ENCODE measurements at regions not wholly inside any gene's neighbourhood (a gene's known extent, or its start where the extent isn't known, plus 50 kb on each side); places are given as distances from the start of the nearest gene placed in this dataset.

- no peak overlapping the region for H2AK5ac ChIP-seq (ENCODE audit: insufficient read length, low read length)
- no peak overlapping the region for H2BK5ac ChIP-seq (ENCODE audit: insufficient read length, low read length)
- H4K20me1 ChIP-seq (ENCODE audit: control insufficient read depth, insufficient read depth, insufficient read length) = no peaks in the 10 kb centered on the region
- no peak overlapping the region for H3K27ac ChIP-seq (ENCODE audit: insufficient read length, low read depth, low read length)
- H2BK20ac ChIP-seq (ENCODE audit: low read depth, low read length, poor library complexity, severe bottlenecking) = no peak overlapping the region
- no CpG with 5 or more reads among the region's 4 CpGs for WGBS (ENCODE audit: extremely low coverage, insufficient read length, low lambda C conversion rate)
- Mint-ChIP-seq H3K36me3 (ENCODE audit: insufficient read depth in 1 of 3, low read depth in 3 of 3) (peaks cover 0 to 4% (median 2%) of the 10 kb centered on the region in 3 experiments; a peak in 3 of 7 replicates), H3K4me1 (no peaks in the 10 kb centered on the region), H3K9me3 (peaks cover 3 to 10% of the 10 kb centered on the region in 2 experiments; a peak in 3 of 5 replicates), H3K4me3 (no peak overlapping the region), H3K27ac (no peak overlapping the region), H3K27me3 (ENCODE audit: low read depth) (no peaks in the 10 kb centered on the region)
- no peaks in the 10 kb centered on the region for H3K4me1 ChIP-seq (ENCODE audit: insufficient read depth, low read length)
- H3T11ph ChIP-seq (ENCODE audit: low read length) = no peak overlapping the region
- no peaks in the 10 kb centered on the region for H3K9me3 ChIP-seq (ENCODE audit: control insufficient read depth, low read depth, low read length)
- H3K56ac ChIP-seq (ENCODE audit: insufficient read length, low read depth, low read length) = no peak overlapping the region
- no peak overlapping the region for H2BK120ac ChIP-seq (ENCODE audit: low read depth, low read length, poor library complexity, severe bottlenecking)
- H4K5ac ChIP-seq (ENCODE audit: insufficient read length, low read depth, low read length) = no peak overlapping the region
- no peak for TF ChIP-seq CTCF (conservative IDR thresholded peaks at IDR 0.05)
- DNase-seq = no peak
- no peaks in the 10 kb centered on the region for H3K27me3 ChIP-seq (ENCODE audit: insufficient read depth, low read length)
- no peak overlapping the region for H4K91ac ChIP-seq (ENCODE audit: insufficient read length, low read depth, low read length)
- no peak overlapping the region for H2BK12ac ChIP-seq (ENCODE audit: insufficient read length, low read depth, low read length)
- no peaks in the 10 kb centered on the region for H3K79me1 ChIP-seq (ENCODE audit: insufficient read depth, low read depth, low read length, poor library complexity, severe bottlenecking)
- no peak overlapping the region for H3K14ac ChIP-seq (ENCODE audit: insufficient read depth, low read length)
- H2AFZ ChIP-seq (ENCODE audit: low read length) = no peak overlapping the region
- H2BK15ac ChIP-seq (ENCODE audit: low read depth, low read length) = no peak overlapping the region
- no peak overlapping the region for H3K4me2 ChIP-seq (ENCODE audit: insufficient read depth, insufficient read length, low read length)
- H3K79me2 ChIP-seq (ENCODE audit: insufficient read depth, low read length) = no peaks in the 10 kb centered on the region
- no peak overlapping the region for H4K8ac ChIP-seq (replicated peaks; ENCODE audit: insufficient read length, low read depth, low read length)
- H3K4ac ChIP-seq (ENCODE audit: low read depth, low read length) = no peak overlapping the region
- no peak overlapping the region for H3K9ac ChIP-seq (ENCODE audit: extremely low read depth, insufficient read length, low read length)
- H3K23me2 ChIP-seq (ENCODE audit: insufficient read length, low read depth, low read length, poor library complexity, severe bottlenecking) = no peaks in the 10 kb centered on the region
- H3K23ac ChIP-seq (ENCODE audit: insufficient read length, low read depth, low read length) = no peak overlapping the region
- H3K18ac ChIP-seq (ENCODE audit: insufficient read length, low read depth, low read length) = no peak overlapping the region
Measured at GRCh38 chr4:187663076-187663475, 332.5 kb upstream of the ZFP42 start.
